Transverse colon (tissue), 4 donors: ENCODE measurements at regions not wholly inside any gene's neighbourhood (a gene's known extent, or its start where the extent isn't known, plus 50 kb on each side); places are given as distances from the start of the nearest gene placed in this dataset.

Experiments used
- CTCF ChIP-seq, 5 experiments: fragments of 200-600 bp in 3 of 5; fragments of 450-650 bp in 2 of 5; sonication (generic) in 3 of 5; IDR thresholded peaks; 1 replicate in 2 of 5; 2 replicates in 3 of 5; pipeline ENCODE4 v1.5.1; 2016 to 2017; ENCODE audit warnings: antibody characterized with exemption in 5 of 5, inconsistent platforms in 3 of 5, mild to moderate bottlenecking in 2 of 5, moderate library complexity in 1 of 5
- EP300 ChIP-seq: sonication (generic); formaldehyde crosslinking; IDR thresholded peaks from one replicate; pipeline ENCODE4 v1.6.1; 2017; ENCODE audit warnings: antibody characterized with exemption, low read depth
- POLR2A ChIP-seq: fragments of 450-650 bp; IDR thresholded peaks from one replicate; pipeline ENCODE4 v1.6.1; 2016; ENCODE audit warnings: antibody characterized with exemption, mild to moderate bottlenecking, moderate library complexity
- POLR2AphosphoS5 ChIP-seq, 3 donors: sonication (generic); formaldehyde crosslinking; IDR thresholded peaks; one replicate each; pipeline ENCODE4 v1.6.1; 2016; ENCODE audit warnings: antibody characterized with exemption in 3 of 3

- TF ChIP-seq CTCF (IDR thresholded peaks at IDR 0.05) (no peak), EP300 (no peak), POLR2A (no peak), POLR2AphosphoS5 (IDR thresholded peaks at IDR 0.05) (no peak)
Measured at GRCh38 chr21:35252831-35253230, 203.7 kb upstream of the RUNX1 start.
